ENCODE measurements at regions not wholly inside any gene's neighbourhood (a gene's known extent, or its start where the extent isn't known, plus 50 kb on each side); places are given as distances from the start of the nearest gene placed in this dataset.

- ChIA-PET POLR2A (no interaction called here), CTCF (no interaction called here)
- no peak overlapping the region for H3K4me3 ChIP-seq (ENCODE audit: low read depth, low read length)
- no peak for DNase-seq (ENCODE audit: low read depth, low spot score)
- no peak for TF ChIP-seq CTCF (IDR thresholded peaks at IDR 0.05; ENCODE audit: insufficient read depth, low read length, missing control alignments)
Observed at GRCh38 chr11:119890466-119890865, 161.5 kb upstream of the NECTIN1 start.

GRCh38 chr11:119889728-119890280, 160.8 kb upstream of the NECTIN1 start:
- CTCF ChIA-PET = no interaction called here
- POLR2A ChIA-PET = no interaction called here
- H3K4me3 ChIP-seq (ENCODE audit: low read depth, low read length) = no peak overlapping the region
- no peak for DNase-seq (ENCODE audit: low read depth, low spot score)
- TF ChIP-seq CTCF (IDR thresholded peaks at IDR 0.05; ENCODE audit: insufficient read depth, low read length, missing control alignments) = no peak

GRCh38 chr11:119889111-119889510, 160.1 kb upstream of the NECTIN1 start:
- TF ChIP-seq CTCF (IDR thresholded peaks at IDR 0.05; ENCODE audit: insufficient read depth, low read length, missing control alignments) = no peak
- ChIA-PET POLR2A (no interaction called here), CTCF (no interaction called here)
- H3K4me3 ChIP-seq (ENCODE audit: low read depth, low read length) = no peak overlapping the region
- DNase-seq (ENCODE audit: low read depth, low spot score) = no peak

GRCh38 chr11:119888119-119888518, 159.1 kb upstream of the NECTIN1 start:
- no peak for DNase-seq (ENCODE audit: low read depth, low spot score)
- CTCF ChIA-PET = no interaction called here
- POLR2A ChIA-PET = no interaction called here
- TF ChIP-seq CTCF (IDR thresholded peaks at IDR 0.05; ENCODE audit: insufficient read depth, low read length, missing control alignments) = no peak
- H3K4me3 ChIP-seq (ENCODE audit: low read depth, low read length) = no peak overlapping the region

- POLR2A ChIA-PET = no interaction called here
- CTCF ChIA-PET = no interaction called here
Observed at GRCh38 chr11:119886667-119887230, 157.7 kb upstream of the NECTIN1 start.

More at GRCh38 chr11:119886667-119887230, 157.7 kb upstream of the NECTIN1 start:
- DNase-seq (ENCODE audit: low read depth, low spot score) = no peak
- TF ChIP-seq CTCF (IDR thresholded peaks at IDR 0.05; ENCODE audit: insufficient read depth, low read length, missing control alignments) = no peak
- H3K4me3 ChIP-seq (ENCODE audit: low read depth, low read length) = no peak overlapping the region
